Common myeloid progenitor, CD34-positive (primary cell): ENCODE measurements at regions not wholly inside any gene's neighbourhood (a gene's known extent, or its start where the extent isn't known, plus 50 kb on each side); places are given as distances from the start of the nearest gene placed in this dataset.
A peak's percentile ranks its signal among the peaks of the same experiment; 100 is the strongest.
"Not testable (repeated sequence)": the region's sequence is repeated elsewhere in the genome, so short reads cannot be mapped to it uniquely, and the experiment has no call there.

ENCODE experiments used
- CTCF ChIA-PET: fragments of 350-600 bp; sonication (Branson Sonifier 250); formaldehyde crosslinking; loops from one replicate; lab custom pipeline; 2021; ENCODE audit warnings: antibody characterized with exemption; lab: Charles Lee
- POLR2A ChIA-PET: fragments of 350-600 bp; sonication (Branson Sonifier 250); formaldehyde crosslinking; loops from one replicate; lab custom pipeline; 2021; ENCODE audit warnings: antibody characterized with exemption; lab: Charles Lee
- DNase-seq, 3 donors: peaks; one replicate each; pipeline versions ENCODE4 v3.0.0 to v3.0.0-alpha.2; 2013
- H3K27ac ChIP-seq, 2 experiments: 1 replicate in 1 of 2; 2 replicates in 1 of 2; pipeline ENCODE4 v1.7.0; 2013; ENCODE audit warnings: inconsistent platforms in 2 of 2, low read length in 2 of 2, mild to moderate bottlenecking in 2 of 2, low read depth in 1 of 2, moderate library complexity in 1 of 2; ENCODE audit not compliant: severe bottlenecking in 2 of 2, insufficient read depth in 1 of 2, poor library complexity in 1 of 2
- H3K27me3 ChIP-seq, 5 experiments: replicated peaks in 2 of 5; 1 replicate in 3 of 5; 2 replicates in 2 of 5; pipeline versions ENCODE4 v1.6.1 to v1.7.0; 2013; ENCODE audit warnings: low read length in 4 of 5, mild to moderate bottlenecking in 2 of 5, moderate library complexity in 2 of 5, inconsistent platforms in 1 of 5; ENCODE audit not compliant: insufficient read depth in 5 of 5, control insufficient read depth in 4 of 5
- H3K36me3 ChIP-seq, 4 experiments: 1 replicate in 2 of 4; 2 replicates in 2 of 4; pipeline versions ENCODE4 v1.6.1 to v1.7.0; 2013; ENCODE audit warnings: low read length in 3 of 4, control low read depth in 1 of 4, mild to moderate bottlenecking in 1 of 4; ENCODE audit not compliant: control insufficient read depth in 4 of 4, insufficient read depth in 4 of 4
- H3K4me1 ChIP-seq, 4 experiments: 1 replicate in 3 of 4; 2 replicates in 1 of 4; pipeline versions ENCODE4 v1.6.1 to v1.7.1; 2013; ENCODE audit warnings: low read length in 3 of 4, mild to moderate bottlenecking in 3 of 4, control low read depth in 1 of 4, inconsistent platforms in 1 of 4, moderate library complexity in 1 of 4; ENCODE audit not compliant: control insufficient read depth in 4 of 4, insufficient read depth in 4 of 4; ENCODE audit errors: control extremely low read depth in 1 of 4
- H3K4me3 ChIP-seq, 7 experiments: 1 replicate in 4 of 7; 2 replicates in 3 of 7; pipeline versions ENCODE4 v1.5.1 to v1.7.0; 2013; ENCODE audit warnings: mild to moderate bottlenecking in 7 of 7, low read length in 6 of 7, moderate library complexity in 6 of 7, inconsistent platforms in 2 of 7, low read depth in 2 of 7, control low read depth in 1 of 7; ENCODE audit not compliant: insufficient read depth in 4 of 7, control insufficient read depth in 1 of 7; ENCODE audit errors: extremely low read depth in 1 of 7
- H3K9me3 ChIP-seq, 5 experiments: 1 replicate in 4 of 5; 2 replicates in 1 of 5; pipeline versions ENCODE4 v1.6.1 to v1.7.1; 2013; ENCODE audit warnings: low read length in 4 of 5, mild to moderate bottlenecking in 2 of 5, inconsistent platforms in 1 of 5, low read depth in 1 of 5, moderate library complexity in 1 of 5; ENCODE audit not compliant: control insufficient read depth in 4 of 5, insufficient read depth in 2 of 5; ENCODE audit errors: control extremely low read depth in 1 of 5
- WGBS: methylation state at CpG from one replicate; pipeline ENCODE4 v1.1.5; 2013; ENCODE audit not compliant: insufficient coverage; 5-methylcytosine and 5-hydroxymethylcytosine counted together

DNA sequence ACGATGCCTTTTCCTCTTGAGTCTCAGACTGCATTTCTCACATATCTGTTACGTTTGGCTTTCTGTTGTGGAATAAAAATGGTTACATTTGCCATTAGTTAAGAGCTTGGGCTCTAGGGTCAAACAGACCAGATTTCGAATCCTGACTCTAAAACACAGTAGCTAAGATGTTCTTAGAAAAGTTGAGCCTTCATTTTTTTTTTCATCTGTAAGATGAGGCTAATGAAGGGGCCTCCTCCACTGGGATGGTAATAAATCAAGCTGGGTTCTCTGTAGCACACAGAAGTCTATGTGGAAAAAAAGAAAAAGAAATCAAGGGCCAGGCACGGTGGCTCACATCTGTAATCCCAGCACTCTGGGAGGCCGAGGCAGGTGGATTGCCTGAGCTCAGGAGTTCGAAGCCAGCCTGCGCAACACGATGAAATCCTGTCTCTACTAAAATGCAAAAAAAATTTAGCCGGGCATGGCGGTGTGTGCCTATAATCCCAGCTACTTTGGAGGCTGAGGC is 49.9 kb upstream of the CAPRIN1 start:
- no peak overlapping the region for H3K4me3 ChIP-seq
- CTCF ChIA-PET = interaction anchor here (0.7 to 1.5 kb wide), 5 partner anchors 14 to 158 kb away, joined by 3 to 5 read pairs (median 3); no protein-coding TSS in a partner anchor
- H3K36me3 ChIP-seq = no peaks in the 10 kb centered on the region
- peaks cover 0 to 8% (median 7%) of the 10 kb centered on the region in 4 experiments for H3K4me1 ChIP-seq
- POLR2A ChIA-PET = no interaction called here
- H3K27ac ChIP-seq = no peak overlapping the region
- peaks cover 0 to 4% (median 0%) of the 10 kb centered on the region in 5 experiments for H3K27me3 ChIP-seq
- H3K9me3 ChIP-seq = no peaks in the 10 kb centered on the region
- no peak for DNase-seq
- 97% methylated on average over 8 of the region's 10 CpGs for WGBS

- POLR2A ChIA-PET = no interaction called here
- no peaks in the 10 kb centered on the region for H3K36me3 ChIP-seq
- no CpG with 5 or more reads among the region's 2 CpGs for WGBS
- peaks cover 0 to 8% (median 4%) of the 10 kb centered on the region in 5 experiments for H3K27me3 ChIP-seq
- no peak for DNase-seq
- peaks cover 0 to 8% (median 7%) of the 10 kb centered on the region in 4 experiments for H3K4me1 ChIP-seq
- H3K9me3 ChIP-seq = no peaks in the 10 kb centered on the region
- no peak overlapping the region for H3K4me3 ChIP-seq
- no peak overlapping the region for H3K27ac ChIP-seq
- CTCF ChIA-PET = interaction anchor here (1.1 to 3.3 kb wide), 7 partner anchors 8 to 493 kb away, joined by 3 to 26 read pairs (median 4); no protein-coding TSS in a partner anchor
These were observed 52.1 kb upstream of the CAPRIN1 start for GRCh38 chr11:33999393-33999792.

GRCh38 chr11:33997584-33998251 is 53.8 kb upstream of the CAPRIN1 start:
- Histone ChIP-seq H3K4me1 (peaks cover 0 to 8% (median 7%) of the 10 kb centered on the region in 4 experiments), H3K4me3 (no peak overlapping the region), H3K9me3 (no peaks in the 10 kb centered on the region), H3K27ac (no peak overlapping the region), H3K27me3 (peaks cover 0 to 8% (median 4%) of the 10 kb centered on the region in 5 experiments), H3K36me3 (no peaks in the 10 kb centered on the region)
- ChIA-PET CTCF (interaction anchor here (0.9 to 3.3 kb wide), 18 partner anchors 10 to 495 kb away, joined by 3 to 26 read pairs (median 4); partner anchors contain the start of genes ABTB2 and CAPRIN1), POLR2A (interaction anchor here (0.6 kb wide), 2 partner anchors 8 to 413 kb away, joined by 4 read pairs; no protein-coding TSS in a partner anchor)
- WGBS = 83% methylated on average over 5 of the region's 7 CpGs
- no peak for DNase-seq

- no peak overlapping the region for H3K27ac ChIP-seq
- DNase-seq = peak; percentile 72 to 85 (median 81)
- peaks cover 0 to 8% (median 4%) of the 10 kb centered on the region in 5 experiments for H3K27me3 ChIP-seq
- POLR2A ChIA-PET = interaction anchor here (0.6 kb wide), 2 partner anchors 9 to 414 kb away, joined by 4 read pairs; no protein-coding TSS in a partner anchor
- CTCF ChIA-PET = interaction anchor here (0.7 to 3.3 kb wide), 31 partner anchors 9 to 496 kb away, joined by 3 to 26 read pairs (median 4); partner anchors contain the start of genes ABTB2, CAPRIN1 and NAT10
- peaks cover 0 to 8% (median 7%) of the 10 kb centered on the region in 4 experiments for H3K4me1 ChIP-seq
- no peaks in the 10 kb centered on the region for H3K36me3 ChIP-seq
- peak overlapping the region in 4 of 7 experiments; percentile 5 to 54 (median 32) for H3K4me3 ChIP-seq
- H3K9me3 ChIP-seq = no peaks in the 10 kb centered on the region
- 20% methylated on average over 12 of the region's 25 CpGs for WGBS
These were observed 54.8 kb upstream of the CAPRIN1 start for GRCh38 chr11:33996498-33997454.

DNA sequence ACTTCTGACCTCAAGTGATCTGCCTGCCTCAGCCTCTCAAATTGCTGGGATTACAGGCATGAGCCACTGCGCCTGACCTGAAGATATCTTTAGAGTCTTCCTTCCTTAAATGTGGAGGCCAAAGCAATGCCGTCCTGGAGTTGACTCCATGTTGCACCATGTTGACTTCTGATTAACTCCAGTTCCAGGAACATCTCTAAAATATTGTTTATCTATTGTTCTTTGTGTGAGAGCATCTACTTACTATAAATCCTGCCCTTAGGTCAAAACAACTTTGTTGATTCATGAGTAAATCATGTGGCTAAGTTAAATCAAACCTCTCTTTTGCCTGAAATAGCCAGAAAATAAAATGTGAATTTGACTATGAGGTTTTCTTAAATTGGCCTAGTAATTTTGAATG is 56.6 kb upstream of the CAPRIN1 start:
- no peak for DNase-seq
- peaks cover 0 to 8% (median 4%) of the 10 kb centered on the region in 5 experiments for H3K27me3 ChIP-seq
- ChIA-PET CTCF (interaction anchor here (0.7 to 1.7 kb wide), 5 partner anchors 23 to 187 kb away, joined by 3 to 5 read pairs (median 3); no protein-coding TSS in a partner anchor), POLR2A (no interaction called here)
- H3K4me3 ChIP-seq = no peak overlapping the region
- H3K9me3 ChIP-seq = no peaks in the 10 kb centered on the region
- H3K4me1 ChIP-seq = peaks cover 0 to 15% (median 7%) of the 10 kb centered on the region in 4 experiments
- WGBS = 100% methylated on average over 1 of the region's 2 CpGs
- H3K36me3 ChIP-seq = no peaks in the 10 kb centered on the region
- H3K27ac ChIP-seq = no peak overlapping the region

GRCh38 chr11:33991136-33991535 is 60.4 kb upstream of the CAPRIN1 start:
- H3K4me3 ChIP-seq = peak overlapping the region in 1 of 7 experiments; percentile 11
- H3K27ac ChIP-seq, H3K36me3 ChIP-seq, H3K4me1 ChIP-seq, H3K27me3 ChIP-seq, H3K9me3 ChIP-seq, POLR2A ChIA-PET: not testable (repeated sequence)
- WGBS = 72% methylated on average over 10 of the region's 13 CpGs
- CTCF ChIA-PET = interaction anchor here (0.9 to 2.5 kb wide), 4 partner anchors 55 to 183 kb away, joined by 3 to 13 read pairs (median 4); no protein-coding TSS in a partner anchor
- peak in 2 of 3 donors; percentile 68 to 79 for DNase-seq
